H9 (cell line): ENCODE measurements at regions not wholly inside any gene's neighbourhood (a gene's known extent, or its start where the extent isn't known, plus 50 kb on each side); places are given as distances from the start of the nearest gene placed in this dataset.

Source experiments
- DNase-seq: peaks from one replicate; pipeline ENCODE4 v3.0.0-alpha.2; 2017
- H2AFZ ChIP-seq: one replicate; pipeline ENCODE4 v1.6.1; 2013; ENCODE audit warnings: mild to moderate bottlenecking, low read length, control low read depth, moderate library complexity
- H2AK5ac ChIP-seq: 2 replicates; pipeline ENCODE4 v1.6.1; 2013; ENCODE audit warnings: low read length, control low read depth, mixed read lengths; ENCODE audit not compliant: insufficient read length
- H2BK120ac ChIP-seq: one replicate; pipeline ENCODE4 v1.6.1; 2013; ENCODE audit warnings: low read depth, mild to moderate bottlenecking, low read length, control low read depth, inconsistent platforms; ENCODE audit not compliant: poor library complexity, severe bottlenecking
- H2BK12ac ChIP-seq: 2 replicates; pipeline ENCODE4 v1.6.1; 2013; ENCODE audit warnings: low read length, control low read depth, mixed read lengths, low read depth; ENCODE audit not compliant: insufficient read length
- H2BK15ac ChIP-seq: 2 replicates; pipeline ENCODE4 v1.6.1; 2013; ENCODE audit warnings: low read depth, low read length, control low read depth
- H2BK20ac ChIP-seq: one replicate; pipeline ENCODE4 v1.6.1; 2013; ENCODE audit warnings: low read depth, mild to moderate bottlenecking, low read length, control low read depth, inconsistent platforms; ENCODE audit not compliant: poor library complexity, severe bottlenecking
- H2BK5ac ChIP-seq: 2 replicates; pipeline ENCODE4 v1.6.1; 2013; ENCODE audit warnings: low read length, control low read depth, mixed read lengths; ENCODE audit not compliant: insufficient read length
- H3K14ac ChIP-seq: 2 replicates; pipeline ENCODE4 v1.6.1; 2013; ENCODE audit warnings: low read length, control low read depth; ENCODE audit not compliant: insufficient read depth
- H3K18ac ChIP-seq: 2 replicates; pipeline ENCODE4 v1.6.1; 2013; ENCODE audit warnings: low read depth, mild to moderate bottlenecking, mixed read lengths, low read length, control low read depth; ENCODE audit not compliant: insufficient read length
- H3K23ac ChIP-seq: 2 replicates; pipeline ENCODE4 v1.6.1; 2013; ENCODE audit warnings: low read length, control low read depth, mixed read lengths, low read depth; ENCODE audit not compliant: insufficient read length
- H3K23me2 ChIP-seq: 2 replicates; pipeline ENCODE4 v1.6.1; 2013; ENCODE audit warnings: low read depth, mild to moderate bottlenecking, mixed read lengths, low read length, control low read depth; ENCODE audit not compliant: insufficient read length, poor library complexity, severe bottlenecking
- H3K27ac ChIP-seq: 2 replicates; pipeline ENCODE4 v1.5.1; 2013; ENCODE audit warnings: low read length, control low read depth, mixed read lengths, low read depth; ENCODE audit not compliant: insufficient read length
- H3K27me3 ChIP-seq: 2 replicates; pipeline ENCODE4 v1.6.1; 2013; ENCODE audit warnings: low read length, control low read depth, inconsistent platforms; ENCODE audit not compliant: insufficient read depth
- H3K4ac ChIP-seq: 2 replicates; pipeline ENCODE4 v1.6.1; 2013; ENCODE audit warnings: low read depth, mild to moderate bottlenecking, control low read depth, inconsistent platforms, low read length, moderate library complexity
- H3K4me1 ChIP-seq: 2 replicates; pipeline ENCODE4 v1.6.1; 2013; ENCODE audit warnings: low read length, control low read depth, inconsistent platforms; ENCODE audit not compliant: insufficient read depth
- H3K4me2 ChIP-seq: 2 replicates; pipeline ENCODE4 v1.6.1; 2013; ENCODE audit warnings: low read length, control low read depth, mixed read lengths; ENCODE audit not compliant: insufficient read length, insufficient read depth
- H3K56ac ChIP-seq: 2 replicates; pipeline ENCODE4 v1.6.1; 2013; ENCODE audit warnings: low read depth, mild to moderate bottlenecking, mixed read lengths, low read length, control low read depth; ENCODE audit not compliant: insufficient read length
- H3K79me1 ChIP-seq: 2 replicates; pipeline ENCODE4 v1.6.1; 2013; ENCODE audit warnings: low read depth, mild to moderate bottlenecking, moderate library complexity, low read length, control low read depth, inconsistent platforms; ENCODE audit not compliant: insufficient read depth, poor library complexity, severe bottlenecking
- H3K79me2 ChIP-seq: 2 replicates; pipeline ENCODE4 v1.6.1; 2013; ENCODE audit warnings: low read length, control low read depth, inconsistent platforms; ENCODE audit not compliant: insufficient read depth
- H3K9ac ChIP-seq: 2 replicates; pipeline ENCODE4 v1.6.1; 2013; ENCODE audit warnings: low read length, control low read depth, mixed read lengths; ENCODE audit not compliant: insufficient read length; ENCODE audit errors: extremely low read depth
- H3K9me3 ChIP-seq: one replicate; pipeline ENCODE4 v1.6.1; 2013; ENCODE audit warnings: low read depth, low read length, inconsistent platforms; ENCODE audit not compliant: control insufficient read depth
- H3T11ph ChIP-seq: one replicate; pipeline ENCODE4 v1.6.1; 2013; ENCODE audit warnings: mild to moderate bottlenecking, low read length, control low read depth, inconsistent platforms
- H4K20me1 ChIP-seq: one replicate; pipeline ENCODE4 v1.6.1; 2013; ENCODE audit not compliant: control insufficient read depth, insufficient read length, insufficient read depth
- H4K5ac ChIP-seq: 2 replicates; pipeline ENCODE4 v1.6.1; 2013; ENCODE audit warnings: low read depth, mild to moderate bottlenecking, mixed read lengths, low read length, control low read depth; ENCODE audit not compliant: insufficient read length
- H4K8ac ChIP-seq: replicated peaks from 2 replicates; pipeline ENCODE4 v1.6.1; 2013; ENCODE audit warnings: low read length, control low read depth, mixed read lengths, low read depth; ENCODE audit not compliant: insufficient read length
- H4K91ac ChIP-seq: 2 replicates; pipeline ENCODE4 v1.6.1; 2013; ENCODE audit warnings: low read depth, mild to moderate bottlenecking, moderate library complexity, mixed read lengths, low read length, control low read depth; ENCODE audit not compliant: insufficient read length
- H3K27ac Mint-ChIP-seq, 3 experiments: 2 replicates in 2 of 3; 3 replicates in 1 of 3; pipeline ENCODE4 v1.8.0; 2020 to 2021; ENCODE audit warnings: mixed read lengths in 3 of 3, mild to moderate bottlenecking in 1 of 3, moderate library complexity in 1 of 3
- H3K27me3 Mint-ChIP-seq: 2 replicates; pipeline ENCODE4 v1.8.0; 2021; ENCODE audit warnings: low read depth, mild to moderate bottlenecking, moderate library complexity, mixed read lengths
- H3K36me3 Mint-ChIP-seq, 3 experiments: 2 replicates in 2 of 3; 3 replicates in 1 of 3; pipeline ENCODE4 v1.8.0; 2020 to 2021; ENCODE audit warnings: low read depth in 3 of 3, mixed read lengths in 3 of 3; ENCODE audit not compliant: insufficient read depth in 1 of 3
- H3K4me1 Mint-ChIP-seq, 2 experiments: 2 replicates each; pipeline ENCODE4 v1.8.0; 2020; ENCODE audit warnings: mixed read lengths in 2 of 2
- H3K4me3 Mint-ChIP-seq, 2 experiments: 2 replicates in 1 of 2; 3 replicates in 1 of 2; pipeline ENCODE4 v1.8.0; 2020 to 2021; ENCODE audit warnings: mild to moderate bottlenecking in 2 of 2, mixed read lengths in 2 of 2, moderate library complexity in 1 of 2
- H3K9me3 Mint-ChIP-seq, 2 experiments: 2 replicates in 1 of 2; 3 replicates in 1 of 2; pipeline ENCODE4 v1.8.0; 2020; ENCODE audit warnings: mild to moderate bottlenecking in 2 of 2, mixed read lengths in 2 of 2, moderate library complexity in 1 of 2
- CTCF ChIP-seq: fragments of 200-600 bp; sonication (generic); conservative IDR thresholded peaks from 3 replicates; pipeline ENCODE4 v1.8.0; 2021; ENCODE audit warnings: antibody characterized with exemption, mild to moderate bottlenecking
- WGBS: extraction: QIAGEN DNeasy Blood & Tissue Kit; methylation state at CpG from one replicate; pipeline ENCODE4 v1.1.7; 2013; ENCODE audit warnings: missing lambda C conversion rate, low lambda C conversion rate, mixed read lengths; ENCODE audit not compliant: insufficient read length; ENCODE audit errors: extremely low coverage; 5-methylcytosine and 5-hydroxymethylcytosine counted together

GRCh38 chr4:180698550-180699195 is 1544.5 kb upstream of the TENM3 start:
- Mint-ChIP-seq H3K27ac (peak overlapping the region; percentile 32 to 40 (median 37); a peak in 4 of 7 replicates), H3K4me3 (no peak overlapping the region), H3K27me3 (no peaks in the 10 kb centered on the region; the same call in 1 of the 2 replicates), H3K36me3 (peaks cover 3 to 22% (median 6%) of the 10 kb centered on the region in 3 experiments), H3K4me1 (peaks cover 23 to 26% of the 10 kb centered on the region in 2 experiments), H3K9me3 (peaks cover 14 to 16% of the 10 kb centered on the region in 2 experiments)
- Histone ChIP-seq H2BK15ac (no peak overlapping the region), H2BK20ac (no peak overlapping the region), H3K79me1 (no peaks in the 10 kb centered on the region), H3K23me2 (no peaks in the 10 kb centered on the region), H2BK12ac (no peak overlapping the region), H2AFZ (no peak overlapping the region), H3K4me2 (no peak overlapping the region), H3K4ac (no peak overlapping the region), H3K9ac (no peak overlapping the region), H3K23ac (no peak overlapping the region), H4K91ac (no peak overlapping the region), H3T11ph (no peak overlapping the region), H3K9me3 (no peaks in the 10 kb centered on the region), H3K4me1 (no peaks in the 10 kb centered on the region), H3K27me3 (no peaks in the 10 kb centered on the region), H2BK120ac (no peak overlapping the region), H3K56ac (no peak overlapping the region), H2BK5ac (no peak overlapping the region), H4K20me1 (no peaks in the 10 kb centered on the region), H3K79me2 (no peaks in the 10 kb centered on the region), H4K8ac (no peak overlapping the region), H4K5ac (no peak overlapping the region), H3K14ac (no peak overlapping the region), H3K27ac (no peak overlapping the region), H3K18ac (no peak overlapping the region), H2AK5ac (no peak overlapping the region)
- no CpG with 5 or more reads among the region's 12 CpGs for WGBS
- TF ChIP-seq CTCF = no peak
- no peak for DNase-seq
